SK-N-SH (cell line): ENCODE measurements at regions not wholly inside any gene's neighbourhood (a gene's known extent, or its start where the extent isn't known, plus 50 kb on each side); places are given as distances from the start of the nearest gene placed in this dataset.

ENCODE experiments used
- CTCF ChIA-PET: fragments of 300-600, 350-600 bp; formaldehyde crosslinking; extraction: SDS; loops from one replicate; lab custom pipeline; 2021; lab: Yijun Ruan, JAX
- POLR2A ChIA-PET: fragments of 350-600 bp; sonication (Branson Sonifier 250); formaldehyde crosslinking; extraction: SDS; loops from one replicate; lab custom pipeline; 2020; ENCODE audit warnings: antibody characterized with exemption, inconsistent platforms; lab: Yijun Ruan, JAX
- DNase-seq: peaks from one replicate; pipeline ENCODE4 v3.0.0; 2012
- H2AFZ ChIP-seq: fragments of 200-600 bp; sonication (generic); 2 replicates; pipeline ENCODE4 v1.8.1; 2016; ENCODE audit warnings: antibody characterized with exemption, mild to moderate bottlenecking, low read depth
- H3F3A ChIP-seq: fragments of 200-600 bp; sonication (generic); replicated peaks from 2 replicates; pipeline ENCODE3; 2016; ENCODE audit warnings: antibody characterized with exemption, mild to moderate bottlenecking; ENCODE audit not compliant: insufficient read depth
- H3K27ac ChIP-seq, 2 experiments: fragments of 200-500 bp in 1 of 2; fragments of 200-600 bp in 1 of 2; sonication (Bioruptor generic) in 1 of 2; sonication (generic), shearing (Covaris generic) in 1 of 2; 2 replicates each; pipeline versions ENCODE4 v1.5.1 to v1.6.1; 2014 to 2016; ENCODE audit warnings: low read depth in 2 of 2, inconsistent platforms in 1 of 2, low read length in 1 of 2, mild to moderate bottlenecking in 1 of 2, mixed read lengths in 1 of 2
- H3K27me3 ChIP-seq: fragments of 200-600 bp; sonication (generic), shearing (Covaris generic); 2 replicates; pipeline ENCODE4 v1.6.1; 2016; ENCODE audit warnings: mixed run types; ENCODE audit not compliant: insufficient read depth
- H3K36me3 ChIP-seq, 2 experiments: fragments of 200-500 bp in 1 of 2; fragments of 200-600 bp in 1 of 2; sonication (Bioruptor generic) in 1 of 2; sonication (generic) in 1 of 2; replicated peaks in 1 of 2; 2 replicates each; pipeline versions ENCODE3 to v1.5.1; 2014 to 2016; ENCODE audit warnings: low read length in 1 of 2, mild to moderate bottlenecking in 1 of 2; ENCODE audit not compliant: insufficient read depth in 2 of 2, control insufficient read depth in 1 of 2
- H3K4me1 ChIP-seq, 2 experiments: fragments of 200-500 bp in 1 of 2; fragments of 200-600 bp in 1 of 2; sonication (Bioruptor generic) in 1 of 2; sonication (generic), shearing (Covaris generic) in 1 of 2; 2 replicates each; pipeline versions ENCODE4 v1.5.1 to v1.6.1; 2014 to 2016; ENCODE audit warnings: low read depth in 1 of 2, low read length in 1 of 2, mixed run types in 1 of 2; ENCODE audit not compliant: insufficient read depth in 2 of 2, control insufficient read depth in 1 of 2
- H3K4me2 ChIP-seq: fragments of 200-600 bp; sonication (generic), shearing (Covaris generic); 2 replicates; pipeline ENCODE4 v1.6.1; 2017; ENCODE audit warnings: mixed run types
- H3K4me3 ChIP-seq, 2 experiments: fragments of 200-500 bp in 1 of 2; fragments of 200-600 bp in 1 of 2; sonication (Bioruptor generic) in 1 of 2; sonication (generic), shearing (Covaris generic) in 1 of 2; 2 replicates each; pipeline versions ENCODE4 v1.5.1 to v1.8.1; 2014 to 2016; ENCODE audit warnings: low read depth in 2 of 2, inconsistent platforms in 1 of 2, low read length in 1 of 2, mild to moderate bottlenecking in 1 of 2, mixed read lengths in 1 of 2, moderate library complexity in 1 of 2
- H3K79me2 ChIP-seq: fragments of 200-600 bp; sonication (generic); 2 replicates; pipeline ENCODE4 v1.8.1; 2017; ENCODE audit warnings: mild to moderate bottlenecking; ENCODE audit not compliant: insufficient read depth
- H3K9ac ChIP-seq: fragments of 200-600 bp; sonication (generic); 2 replicates; pipeline ENCODE4 v1.6.1; 2017; ENCODE audit warnings: mixed run types
- H3K9me2 ChIP-seq: fragments of 200-600 bp; sonication (generic); 2 replicates; pipeline ENCODE4 v1.6.1; 2017; ENCODE audit warnings: mixed run types
- H3K9me3 ChIP-seq: fragments of 200-600 bp; sonication (generic); 2 replicates; pipeline ENCODE4 v1.6.1; 2017; ENCODE audit warnings: mixed run types, mild to moderate bottlenecking, moderate library complexity
- H4K20me1 ChIP-seq: fragments of 200-600 bp; sonication (generic); 2 replicates; pipeline ENCODE4 v1.6.1; 2017; ENCODE audit warnings: mild to moderate bottlenecking, mixed run types; ENCODE audit not compliant: insufficient read depth
- ELF1 ChIP-seq: IDR thresholded peaks from 2 replicates; pipeline ENCODE4 v1.4.0; 2012
- EP300 ChIP-seq, 2 experiments: IDR thresholded peaks; 2 replicates each; pipeline versions ENCODE4 v1.4.0 to v1.6.1; 2012; ENCODE audit warnings: borderline replicate concordance in 1 of 2, low read depth in 1 of 2, low read length in 1 of 2
- EZH2phosphoT487 ChIP-seq: fragments of 200-600 bp; sonication (generic); IDR thresholded peaks from 2 replicates; pipeline ENCODE4 v1.6.1; 2017; ENCODE audit warnings: low read depth, mixed run types, mild to moderate bottlenecking, antibody characterized with exemption, moderate library complexity, borderline replicate concordance
- FOSL2 ChIP-seq: IDR thresholded peaks from 2 replicates; pipeline ENCODE4 v1.4.0; 2012; ENCODE audit warnings: low read depth, mild to moderate bottlenecking, moderate library complexity, borderline replicate concordance
- FOXJ3 ChIP-seq: sonication (generic); formaldehyde crosslinking; IDR thresholded peaks from 2 replicates; pipeline ENCODE4 v1.5.1; 2020; ENCODE audit warnings: mild to moderate bottlenecking, missing genetic modification reagents
- FOXM1 ChIP-seq: IDR thresholded peaks from 2 replicates; pipeline ENCODE4 v1.4.0; 2012; ENCODE audit warnings: low read depth, mild to moderate bottlenecking
- GATA2 ChIP-seq: sonication (generic); formaldehyde crosslinking; IDR thresholded peaks from 2 replicates; pipeline ENCODE4 v1.5.0; 2020; ENCODE audit warnings: mild to moderate bottlenecking, missing genetic modification reagents
- JUND ChIP-seq: IDR thresholded peaks from 2 replicates; pipeline ENCODE4 v1.4.0; 2012
- MEF2A ChIP-seq: IDR thresholded peaks from 2 replicates; pipeline ENCODE4 v1.4.0; 2012; ENCODE audit warnings: low read depth, borderline replicate concordance
- RAD21 ChIP-seq: IDR thresholded peaks from 2 replicates; pipeline ENCODE4 v1.6.1; 2012; ENCODE audit warnings: mild to moderate bottlenecking, low read length
- SIN3A ChIP-seq: IDR thresholded peaks from 2 replicates; pipeline ENCODE4 v1.6.1; 2012; ENCODE audit warnings: low read depth, mild to moderate bottlenecking, low read length, moderate library complexity, borderline replicate concordance
- TCF12 ChIP-seq: IDR thresholded peaks from 2 replicates; pipeline ENCODE4 v1.4.0; 2012
- TEAD4 ChIP-seq: IDR thresholded peaks from 2 replicates; pipeline ENCODE4 v1.4.0; 2012; ENCODE audit warnings: mild to moderate bottlenecking, borderline replicate concordance; ENCODE audit not compliant: insufficient read depth
- USF1 ChIP-seq: IDR thresholded peaks from 2 replicates; pipeline ENCODE4 v1.4.0; 2012; ENCODE audit warnings: low read depth, borderline replicate concordance
- USF2 ChIP-seq: fragments of 150-350 bp; IDR thresholded peaks from 2 replicates; pipeline ENCODE4 v1.6.1; 2017; ENCODE audit warnings: antibody characterized with exemption, low read length, low read depth, borderline replicate concordance
- YY1 ChIP-seq: IDR thresholded peaks from 2 replicates; pipeline ENCODE4 v1.4.0; 2012; ENCODE audit warnings: low read depth, mild to moderate bottlenecking
- WGBS: methylation state at CpG from one replicate; pipeline ENCODE4 v1.1.6; 2017; ENCODE audit warnings: low lambda C conversion rate; 5-methylcytosine and 5-hydroxymethylcytosine counted together
- TF ChIP-seq, protein P1 (sequence below): IDR thresholded peaks from 2 replicates; pipeline ENCODE4 v1.6.1; 2012; ENCODE audit warnings: mild to moderate bottlenecking, low read depth, low read length, moderate library complexity
- TF ChIP-seq, protein P2 (sequence below): IDR thresholded peaks from 2 replicates; pipeline ENCODE4 v1.4.0; 2012; ENCODE audit warnings: low read depth, borderline replicate concordance

GRCh38 chr12:74166096-74166495 lies 371.5 kb upstream of the ATXN7L3B start:
- CTCF ChIA-PET: no interaction called here
- Histone ChIP-seq H3F3A (no peaks in the 10 kb centered on the region), H3K36me3 (no peaks in the 10 kb centered on the region), H3K4me1 (no peaks in the 10 kb centered on the region), H3K27ac (no peak overlapping the region), H3K27me3 (no peaks in the 10 kb centered on the region), H3K4me3 (no peak overlapping the region), H4K20me1 (no peaks in the 10 kb centered on the region), H3K79me2 (no peaks in the 10 kb centered on the region), H3K9me2 (no peaks in the 10 kb centered on the region), H3K4me2 (no peak overlapping the region), H3K9me3 (no peaks in the 10 kb centered on the region), H2AFZ (no peak overlapping the region), H3K9ac (no peak overlapping the region)
- WGBS: 5% methylated on average over 2 of the region's 2 CpGs
- POLR2A ChIA-PET: no interaction called here
- TF ChIP-seq EZH2phosphoT487: no peak
- no peak for TF ChIP-seq EP300 (IDR thresholded peaks at IDR 0.05; ENCODE audit: borderline replicate concordance in 1 of 2, low read depth in 1 of 2, low read length in 1 of 2)
- no peak for TF ChIP-seq TEAD4
- no peak for TF ChIP-seq FOSL2
- TF ChIP-seq RAD21: no peak
- no peak for TF ChIP-seq TCF12
- TF ChIP-seq USF2: no peak
- TF ChIP-seq MEF2A: no peak
- TF ChIP-seq GATA2 (CRISPR knock-in tag): no peak
- TF ChIP-seq FOXJ3 (CRISPR knock-in tag): no peak
- TF ChIP-seq, protein P1, sequence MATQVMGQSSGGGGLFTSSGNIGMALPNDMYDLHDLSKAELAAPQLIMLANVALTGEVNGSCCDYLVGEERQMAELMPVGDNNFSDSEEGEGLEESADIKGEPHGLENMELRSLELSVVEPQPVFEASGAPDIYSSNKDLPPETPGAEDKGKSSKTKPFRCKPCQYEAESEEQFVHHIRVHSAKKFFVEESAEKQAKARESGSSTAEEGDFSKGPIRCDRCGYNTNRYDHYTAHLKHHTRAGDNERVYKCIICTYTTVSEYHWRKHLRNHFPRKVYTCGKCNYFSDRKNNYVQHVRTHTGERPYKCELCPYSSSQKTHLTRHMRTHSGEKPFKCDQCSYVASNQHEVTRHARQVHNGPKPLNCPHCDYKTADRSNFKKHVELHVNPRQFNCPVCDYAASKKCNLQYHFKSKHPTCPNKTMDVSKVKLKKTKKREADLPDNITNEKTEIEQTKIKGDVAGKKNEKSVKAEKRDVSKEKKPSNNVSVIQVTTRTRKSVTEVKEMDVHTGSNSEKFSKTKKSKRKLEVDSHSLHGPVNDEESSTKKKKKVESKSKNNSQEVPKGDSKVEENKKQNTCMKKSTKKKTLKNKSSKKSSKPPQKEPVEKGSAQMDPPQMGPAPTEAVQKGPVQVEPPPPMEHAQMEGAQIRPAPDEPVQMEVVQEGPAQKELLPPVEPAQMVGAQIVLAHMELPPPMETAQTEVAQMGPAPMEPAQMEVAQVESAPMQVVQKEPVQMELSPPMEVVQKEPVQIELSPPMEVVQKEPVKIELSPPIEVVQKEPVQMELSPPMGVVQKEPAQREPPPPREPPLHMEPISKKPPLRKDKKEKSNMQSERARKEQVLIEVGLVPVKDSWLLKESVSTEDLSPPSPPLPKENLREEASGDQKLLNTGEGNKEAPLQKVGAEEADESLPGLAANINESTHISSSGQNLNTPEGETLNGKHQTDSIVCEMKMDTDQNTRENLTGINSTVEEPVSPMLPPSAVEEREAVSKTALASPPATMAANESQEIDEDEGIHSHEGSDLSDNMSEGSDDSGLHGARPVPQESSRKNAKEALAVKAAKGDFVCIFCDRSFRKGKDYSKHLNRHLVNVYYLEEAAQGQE: no peak
- no peak for TF ChIP-seq YY1
- TF ChIP-seq ELF1: no peak
- TF ChIP-seq, protein P2, sequence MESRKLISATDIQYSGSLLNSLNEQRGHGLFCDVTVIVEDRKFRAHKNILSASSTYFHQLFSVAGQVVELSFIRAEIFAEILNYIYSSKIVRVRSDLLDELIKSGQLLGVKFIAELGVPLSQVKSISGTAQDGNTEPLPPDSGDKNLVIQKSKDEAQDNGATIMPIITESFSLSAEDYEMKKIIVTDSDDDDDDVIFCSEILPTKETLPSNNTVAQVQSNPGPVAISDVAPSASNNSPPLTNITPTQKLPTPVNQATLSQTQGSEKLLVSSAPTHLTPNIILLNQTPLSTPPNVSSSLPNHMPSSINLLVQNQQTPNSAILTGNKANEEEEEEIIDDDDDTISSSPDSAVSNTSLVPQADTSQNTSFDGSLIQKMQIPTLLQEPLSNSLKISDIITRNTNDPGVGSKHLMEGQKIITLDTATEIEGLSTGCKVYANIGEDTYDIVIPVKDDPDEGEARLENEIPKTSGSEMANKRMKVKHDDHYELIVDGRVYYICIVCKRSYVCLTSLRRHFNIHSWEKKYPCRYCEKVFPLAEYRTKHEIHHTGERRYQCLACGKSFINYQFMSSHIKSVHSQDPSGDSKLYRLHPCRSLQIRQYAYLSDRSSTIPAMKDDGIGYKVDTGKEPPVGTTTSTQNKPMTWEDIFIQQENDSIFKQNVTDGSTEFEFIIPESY: no peak
- TF ChIP-seq FOXM1: no peak
- no peak for TF ChIP-seq SIN3A
- no peak for TF ChIP-seq USF1
- TF ChIP-seq JUND: no peak
- no peak for DNase-seq
